H1 (cell line): ENCODE measurements at regions not wholly inside any gene's neighbourhood (a gene's known extent, or its start where the extent isn't known, plus 50 kb on each side); places are given as distances from the start of the nearest gene placed in this dataset.

Experiments
- CREB1 ChIP-seq: IDR thresholded peaks from 2 replicates; pipeline ENCODE4 v1.6.1; 2012; ENCODE audit warnings: inconsistent platforms
- CTCF ChIP-seq, 3 experiments: IDR thresholded peaks; 1 replicate in 2 of 3; 2 replicates in 1 of 3; pipeline versions ENCODE4 v1.5.1 to v1.6.1; 2011; ENCODE audit warnings: low read length in 3 of 3, mild to moderate bottlenecking in 3 of 3, inconsistent platforms in 2 of 3, low read depth in 1 of 3, moderate library complexity in 1 of 3; ENCODE audit not compliant: insufficient read depth in 1 of 3; ENCODE audit errors: control extremely low read depth in 1 of 3
- EP300 ChIP-seq, 2 experiments: IDR thresholded peaks; 1 replicate in 1 of 2; 2 replicates in 1 of 2; pipeline ENCODE4 v1.6.1; 2011 to 2012; ENCODE audit warnings: low read depth in 2 of 2, low read length in 2 of 2, mild to moderate bottlenecking in 2 of 2, borderline replicate concordance in 1 of 2, inconsistent platforms in 1 of 2, moderate library complexity in 1 of 2
- EZH2 ChIP-seq: fragments of 200-600 bp; sonication (generic); IDR thresholded peaks from 2 replicates; pipeline ENCODE4 v1.7.1; 2012; ENCODE audit warnings: low read depth, mild to moderate bottlenecking, moderate library complexity, low read length, inconsistent platforms; ENCODE audit not compliant: severe bottlenecking
- JUN ChIP-seq: IDR thresholded peaks from 2 replicates; pipeline ENCODE4 v1.6.1; 2011; ENCODE audit warnings: low read depth, mild to moderate bottlenecking, improper control_type of control experiment, low read length
- POLR2AphosphoS5 ChIP-seq: IDR thresholded peaks from 2 replicates; pipeline ENCODE4 v1.6.1; 2011; ENCODE audit warnings: low read depth, low read length
- RAD21 ChIP-seq, 2 experiments: IDR thresholded peaks in 1 of 2; conservative IDR thresholded peaks in 1 of 2; 2 replicates each; pipeline ENCODE4 v1.6.1; 2011; ENCODE audit warnings: low read depth in 2 of 2, low read length in 2 of 2, improper control_type of control experiment in 1 of 2, inconsistent platforms in 1 of 2, mild to moderate bottlenecking in 1 of 2, moderate library complexity in 1 of 2
- RBBP5 ChIP-seq: IDR thresholded peaks from 2 replicates; pipeline ENCODE4 v1.7.1; 2012; ENCODE audit warnings: low read depth, mild to moderate bottlenecking, inconsistent platforms, low read length, moderate library complexity, borderline replicate concordance
- SP2 ChIP-seq: IDR thresholded peaks from 2 replicates; pipeline ENCODE4 v1.6.1; 2012; ENCODE audit warnings: mild to moderate bottlenecking, low read length, inconsistent platforms
- SRF ChIP-seq: IDR thresholded peaks from 2 replicates; pipeline ENCODE4 v1.6.1; 2011; ENCODE audit warnings: mild to moderate bottlenecking, low read depth, low read length, moderate library complexity
- ZNF274 ChIP-seq: IDR thresholded peaks from 2 replicates; pipeline ENCODE4 v1.7.0; 2012; ENCODE audit warnings: low read length, borderline replicate concordance; ENCODE audit errors: extremely low read depth

GRCh38 chr1:188166654-188167053 is 1337.9 kb downstream of the PLA2G4A start:
- TF ChIP-seq POLR2AphosphoS5 (no peak), CTCF (IDR thresholded peaks at IDR 0.05; ENCODE audit: control extremely low read depth in 1 of 3, insufficient read depth in 1 of 3, low read depth in 1 of 3, low read length in 3 of 3) (no peak), JUN (no peak), RBBP5 (no peak), ZNF274 (no peak), SP2 (no peak), SRF (no peak), EP300 (IDR thresholded peaks at IDR 0.05; ENCODE audit: borderline replicate concordance in 1 of 2, low read depth in 2 of 2, low read length in 2 of 2) (no peak), RAD21 (IDR thresholded peaks at IDR 0.05 in 1 of 2, conservative IDR thresholded peaks at IDR 0.05 in 1 of 2; ENCODE audit: low read depth in 2 of 2, low read length in 2 of 2) (no peak), EZH2 (no peak), CREB1 (no peak)
